ENCODE measurements at regions not wholly inside any gene's neighbourhood (a gene's known extent, or its start where the extent isn't known, plus 50 kb on each side); places are given as distances from the start of the nearest gene placed in this dataset.
A peak's percentile ranks its signal among the peaks of the same experiment; 100 is the strongest.
"Not testable (repeated sequence)": the region's sequence is repeated elsewhere in the genome, so short reads cannot be mapped to it uniquely, and the experiment has no call there.

GRCh38 chr17:30677550-30678249, 146.8 kb downstream of the CRLF3 start:
- TF ChIP-seq CTCF (IDR thresholded peaks at IDR 0.05): no peak
- POLR2A ChIA-PET: no interaction called here
- H3K36me3 ChIP-seq (ENCODE audit: insufficient read depth, low read length): no peaks in the 10 kb centered on the region
- CTCF ChIA-PET: no interaction called here
- no peaks in the 10 kb centered on the region for H3K4me1 ChIP-seq (ENCODE audit: insufficient read depth, low read length)
- Mint-ChIP-seq H3K4me3 (no peak overlapping the region), H3K9me3 (peaks cover 3% of the 10 kb centered on the region), H3K36me3 (ENCODE audit: low read depth) (no peaks in the 10 kb centered on the region), H3K27me3 (peaks cover 6% of the 10 kb centered on the region), H3K4me1 (ENCODE audit: low read depth) (no peaks in the 10 kb centered on the region), H3K27ac (no peak overlapping the region)
- H3K9me3 ChIP-seq (ENCODE audit: control insufficient read depth in 1 of 2, insufficient read depth in 1 of 2, low read length in 2 of 2): peaks cover 0 to 8% of the 10 kb centered on the region in 2 experiments
- no peak overlapping the region for H3K27ac ChIP-seq (ENCODE audit: low read depth in 1 of 2, low read length in 2 of 2)
- H3K27me3 ChIP-seq (ENCODE audit: control insufficient read depth in 1 of 2, insufficient read depth in 2 of 2, low read length in 2 of 2): no peaks in the 10 kb centered on the region
- DNase-seq: no peak
- ATAC-seq (ENCODE audit: poor library complexity): no peak
- intact Hi-C loops (cut with DNase I, micrococcal nuclease): no loop called here
- H3K4me3 ChIP-seq (ENCODE audit: low read length): no peak overlapping the region

DNA sequence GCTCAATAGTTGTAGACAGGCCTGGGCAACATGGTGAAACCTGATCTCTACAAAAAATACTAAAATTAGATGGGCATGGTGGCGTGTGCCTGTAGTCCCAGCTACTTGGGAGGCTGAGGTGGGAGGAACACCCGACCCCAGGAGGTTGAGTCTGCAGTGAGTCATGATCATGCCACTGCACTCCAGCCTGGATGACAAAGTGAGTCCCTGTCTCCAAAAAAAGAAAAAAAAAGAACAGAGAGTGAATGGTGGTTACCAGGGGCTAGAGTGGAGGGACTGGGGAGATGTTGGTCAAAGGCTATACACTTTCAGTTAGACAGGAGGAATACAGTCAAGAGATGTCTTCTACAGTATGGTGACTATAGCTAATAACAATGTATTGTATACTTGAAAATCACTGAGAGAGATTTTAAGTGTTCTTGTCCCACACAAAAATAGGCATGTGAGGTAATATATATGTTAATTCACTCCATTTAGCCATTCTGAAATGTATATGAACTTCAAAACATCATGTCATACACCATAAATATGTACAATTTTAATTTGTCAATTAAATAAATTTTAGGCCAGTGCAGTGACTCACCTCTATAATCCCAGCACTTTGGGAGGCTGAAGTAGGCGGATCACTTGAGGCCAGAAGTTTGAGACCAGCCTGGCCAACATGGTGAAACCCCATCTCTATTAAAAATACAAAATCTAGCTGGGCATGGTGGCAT, 148.6 kb downstream of the CRLF3 start:
- CTCF ChIA-PET; H3K27ac ChIP-seq (ENCODE audit: low read depth in 1 of 2, low read length in 2 of 2); H3K27ac Mint-ChIP-seq; H3K27me3 ChIP-seq (ENCODE audit: control insufficient read depth in 1 of 2, insufficient read depth in 2 of 2, low read length in 2 of 2); H3K4me3 ChIP-seq (ENCODE audit: low read length); POLR2A ChIA-PET; H3K4me1 Mint-ChIP-seq (ENCODE audit: low read depth); H3K36me3 Mint-ChIP-seq (ENCODE audit: low read depth); ATAC-seq (ENCODE audit: poor library complexity); H3K4me3 Mint-ChIP-seq; H3K27me3 Mint-ChIP-seq; H3K36me3 ChIP-seq (ENCODE audit: insufficient read depth, low read length); H3K9me3 Mint-ChIP-seq; H3K9me3 ChIP-seq (ENCODE audit: control insufficient read depth in 1 of 2, insufficient read depth in 1 of 2, low read length in 2 of 2); H3K4me1 ChIP-seq (ENCODE audit: insufficient read depth, low read length); intact Hi-C loops (cut with DNase I, micrococcal nuclease); DNase-seq: not testable (repeated sequence)

DNA sequence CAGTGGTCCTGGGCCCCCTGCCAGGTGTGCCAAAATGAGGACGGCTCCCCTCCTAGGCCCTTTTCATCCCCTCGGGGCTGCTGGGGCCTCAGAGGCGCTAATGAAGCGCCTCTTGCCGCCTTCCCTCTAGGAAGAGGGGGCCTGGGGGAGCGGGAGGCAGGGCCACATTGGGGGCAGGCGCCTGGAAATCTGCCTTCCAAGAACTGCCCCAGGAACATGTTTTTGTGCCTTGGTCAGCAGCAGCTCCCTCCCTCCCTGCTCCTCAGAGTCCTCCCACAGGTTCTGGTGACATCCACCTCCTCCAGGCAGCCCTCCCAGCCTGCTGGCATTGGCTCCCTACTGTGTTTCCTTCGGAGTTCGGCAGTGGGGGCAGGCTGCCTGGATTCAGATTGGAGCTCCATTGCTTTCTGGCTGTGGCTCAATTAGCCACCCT, 155.3 kb downstream of the CRLF3 start:
- H3K4me1 Mint-ChIP-seq (ENCODE audit: low read depth); H3K27me3 ChIP-seq (ENCODE audit: control insufficient read depth in 1 of 2, insufficient read depth in 2 of 2, low read length in 2 of 2); H3K27me3 Mint-ChIP-seq; DNase-seq; intact Hi-C loops (cut with DNase I, micrococcal nuclease); ATAC-seq (ENCODE audit: poor library complexity); H3K4me1 ChIP-seq (ENCODE audit: insufficient read depth, low read length); H3K9me3 ChIP-seq (ENCODE audit: control insufficient read depth in 1 of 2, insufficient read depth in 1 of 2, low read length in 2 of 2); POLR2A ChIA-PET; H3K9me3 Mint-ChIP-seq; H3K27ac ChIP-seq (ENCODE audit: low read depth in 1 of 2, low read length in 2 of 2); H3K36me3 Mint-ChIP-seq (ENCODE audit: low read depth); H3K4me3 ChIP-seq (ENCODE audit: low read length); H3K27ac Mint-ChIP-seq; CTCF ChIA-PET; H3K36me3 ChIP-seq (ENCODE audit: insufficient read depth, low read length): not testable (repeated sequence)
- peak overlapping the region; percentile 56 for H3K4me3 Mint-ChIP-seq

GRCh38 chr17:30668360-30669181, 155.9 kb downstream of the CRLF3 start:
- POLR2A ChIA-PET; H3K9me3 ChIP-seq (ENCODE audit: control insufficient read depth in 1 of 2, insufficient read depth in 1 of 2, low read length in 2 of 2); H3K36me3 ChIP-seq (ENCODE audit: insufficient read depth, low read length); H3K4me1 ChIP-seq (ENCODE audit: insufficient read depth, low read length); H3K4me1 Mint-ChIP-seq (ENCODE audit: low read depth); H3K27me3 ChIP-seq (ENCODE audit: control insufficient read depth in 1 of 2, insufficient read depth in 2 of 2, low read length in 2 of 2); H3K36me3 Mint-ChIP-seq (ENCODE audit: low read depth); DNase-seq; H3K27me3 Mint-ChIP-seq; intact Hi-C loops (cut with DNase I, micrococcal nuclease); H3K9me3 Mint-ChIP-seq; CTCF ChIA-PET; H3K27ac Mint-ChIP-seq; H3K27ac ChIP-seq (ENCODE audit: low read depth in 1 of 2, low read length in 2 of 2): not testable (repeated sequence)
- H3K4me3 ChIP-seq (ENCODE audit: low read length): peak overlapping the region; percentile 52
- ATAC-seq (ENCODE audit: poor library complexity): peak; percentile 31
- peak overlapping the region; percentile 56 for H3K4me3 Mint-ChIP-seq

DNA sequence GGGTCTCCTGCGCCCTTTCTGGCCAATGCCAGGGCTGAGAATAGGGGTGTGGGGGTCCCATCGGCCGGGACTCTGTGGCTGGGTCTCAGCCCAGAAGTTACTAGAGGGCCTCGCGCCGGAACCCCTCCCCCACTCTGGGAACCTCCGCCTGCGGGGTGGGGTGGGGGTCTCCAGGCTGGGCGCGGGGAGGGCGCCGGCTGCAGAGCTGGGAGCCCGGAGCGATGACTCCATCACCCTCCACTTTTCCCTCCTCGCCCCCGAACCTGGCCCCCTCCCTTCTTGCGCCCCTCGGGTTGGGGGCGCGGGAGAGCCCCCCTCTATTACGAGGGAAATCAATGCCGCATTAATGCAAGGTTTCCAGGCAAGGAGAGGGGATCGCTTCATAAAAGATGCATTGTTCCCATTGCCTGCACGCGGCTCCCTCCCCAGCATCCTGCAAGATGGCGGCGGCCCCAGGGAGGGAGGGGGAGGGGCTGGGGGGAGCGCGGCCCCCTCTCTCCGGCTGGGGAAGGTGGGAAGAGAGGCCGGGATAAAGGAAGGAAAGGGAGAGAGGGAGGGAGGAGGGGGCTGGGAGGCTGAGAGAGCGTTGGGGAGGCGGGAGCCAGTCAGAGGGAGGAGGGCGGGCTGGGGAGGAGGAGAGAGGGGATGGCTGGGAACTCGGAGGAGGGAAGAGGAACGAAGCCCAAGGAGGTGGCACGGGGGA, 156.7 kb downstream of the CRLF3 start:
- H3K9me3 Mint-ChIP-seq: not testable (repeated sequence)
- peak overlapping the region; percentile 42 for H3K4me3 Mint-ChIP-seq

More for the DNA sequence above, 156.7 kb downstream of the CRLF3 start:
- H3K9me3 ChIP-seq (ENCODE audit: control insufficient read depth in 1 of 2, insufficient read depth in 1 of 2, low read length in 2 of 2); H3K36me3 Mint-ChIP-seq (ENCODE audit: low read depth); H3K4me1 Mint-ChIP-seq (ENCODE audit: low read depth); H3K27ac ChIP-seq (ENCODE audit: low read depth in 1 of 2, low read length in 2 of 2); H3K27me3 ChIP-seq (ENCODE audit: control insufficient read depth in 1 of 2, insufficient read depth in 2 of 2, low read length in 2 of 2); H3K4me1 ChIP-seq (ENCODE audit: insufficient read depth, low read length); H3K27me3 Mint-ChIP-seq; POLR2A ChIA-PET; CTCF ChIA-PET; H3K27ac Mint-ChIP-seq; H3K36me3 ChIP-seq (ENCODE audit: insufficient read depth, low read length); intact Hi-C loops (cut with DNase I, micrococcal nuclease): not testable (repeated sequence)
- H3K4me3 ChIP-seq (ENCODE audit: low read length): peak overlapping the region; percentile 52
- ATAC-seq (ENCODE audit: poor library complexity) (peak; percentile 79), DNase-seq (peak in 6 of 14 experiments; percentile 3 to 36 (median 11))
